ENCODE measurements at regions not wholly inside any gene's neighbourhood (a gene's known extent, or its start where the extent isn't known, plus 50 kb on each side); places are given as distances from the start of the nearest gene placed in this dataset.

DNA sequence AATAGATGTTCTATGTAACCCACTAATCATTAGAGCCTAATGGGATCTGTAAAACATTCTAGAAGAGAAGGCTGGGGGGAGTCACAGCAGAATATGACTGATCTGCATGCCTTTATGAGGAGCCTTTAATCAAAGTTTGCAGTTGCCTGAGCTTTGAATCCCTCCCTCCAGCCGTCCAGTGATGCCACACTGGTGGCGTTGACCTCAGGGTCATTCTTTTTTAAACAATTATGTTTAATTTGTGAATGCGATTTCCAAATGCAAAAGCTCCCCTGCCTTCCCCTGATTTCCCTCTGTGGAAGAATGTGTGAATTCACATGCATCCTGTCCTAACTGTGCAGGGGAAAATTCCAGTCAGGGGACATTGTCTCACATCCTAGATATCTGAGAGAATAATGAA is 199.7 kb upstream of the GPR101 start:
- TF ChIP-seq, protein P1, sequence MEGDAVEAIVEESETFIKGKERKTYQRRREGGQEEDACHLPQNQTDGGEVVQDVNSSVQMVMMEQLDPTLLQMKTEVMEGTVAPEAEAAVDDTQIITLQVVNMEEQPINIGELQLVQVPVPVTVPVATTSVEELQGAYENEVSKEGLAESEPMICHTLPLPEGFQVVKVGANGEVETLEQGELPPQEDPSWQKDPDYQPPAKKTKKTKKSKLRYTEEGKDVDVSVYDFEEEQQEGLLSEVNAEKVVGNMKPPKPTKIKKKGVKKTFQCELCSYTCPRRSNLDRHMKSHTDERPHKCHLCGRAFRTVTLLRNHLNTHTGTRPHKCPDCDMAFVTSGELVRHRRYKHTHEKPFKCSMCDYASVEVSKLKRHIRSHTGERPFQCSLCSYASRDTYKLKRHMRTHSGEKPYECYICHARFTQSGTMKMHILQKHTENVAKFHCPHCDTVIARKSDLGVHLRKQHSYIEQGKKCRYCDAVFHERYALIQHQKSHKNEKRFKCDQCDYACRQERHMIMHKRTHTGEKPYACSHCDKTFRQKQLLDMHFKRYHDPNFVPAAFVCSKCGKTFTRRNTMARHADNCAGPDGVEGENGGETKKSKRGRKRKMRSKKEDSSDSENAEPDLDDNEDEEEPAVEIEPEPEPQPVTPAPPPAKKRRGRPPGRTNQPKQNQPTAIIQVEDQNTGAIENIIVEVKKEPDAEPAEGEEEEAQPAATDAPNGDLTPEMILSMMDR (IDR thresholded peaks at IDR 0.05): no peak

DNA sequence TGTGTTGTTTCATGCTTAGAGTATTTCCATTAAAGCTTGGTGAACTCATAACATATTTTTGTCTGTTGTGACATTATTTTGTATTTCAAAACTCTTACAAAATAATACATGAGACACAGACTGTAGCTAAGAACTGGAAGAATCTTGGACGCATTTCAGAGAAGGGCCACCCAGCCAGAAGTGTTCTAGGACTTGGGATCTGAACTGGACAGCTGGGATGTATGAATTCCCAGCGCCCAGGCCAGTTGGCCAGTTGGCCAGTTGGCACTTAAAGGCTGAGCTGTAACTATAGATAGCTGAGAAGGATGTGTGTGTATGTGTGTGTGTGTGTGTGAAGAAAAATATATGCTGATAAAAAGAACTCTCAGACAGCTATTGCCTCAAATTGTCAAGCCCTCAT is 193.4 kb upstream of the GPR101 start:
- H3K27ac Mint-ChIP-seq (ENCODE audit: unreplicated experiment): no peak overlapping the region
- no peaks in the 10 kb centered on the region for H3K4me1 Mint-ChIP-seq (ENCODE audit: low read depth)
- DNase-seq (ENCODE audit: low spot score): no peak
- H3K36me3 Mint-ChIP-seq (ENCODE audit: low read depth): no peaks in the 10 kb centered on the region
- H3K4me3 Mint-ChIP-seq (ENCODE audit: unreplicated experiment): no peak overlapping the region
- TF ChIP-seq, protein P1 (IDR thresholded peaks at IDR 0.05): no peak
- no peaks in the 10 kb centered on the region for H3K27me3 Mint-ChIP-seq (ENCODE audit: low read depth)
- H3K9me3 Mint-ChIP-seq (ENCODE audit: low read depth): peaks cover 18% of the 10 kb centered on the region

More for the DNA sequence above, 199.7 kb upstream of the GPR101 start:
- Mint-ChIP-seq H3K36me3 (ENCODE audit: low read depth) (no peaks in the 10 kb centered on the region), H3K27ac (ENCODE audit: unreplicated experiment) (no peak overlapping the region), H3K27me3 (ENCODE audit: low read depth) (no peaks in the 10 kb centered on the region), H3K4me3 (ENCODE audit: unreplicated experiment) (no peak overlapping the region), H3K4me1 (ENCODE audit: low read depth) (no peaks in the 10 kb centered on the region), H3K9me3 (ENCODE audit: low read depth) (peaks cover 9% of the 10 kb centered on the region)
- no peak for DNase-seq (ENCODE audit: low spot score)

DNA sequence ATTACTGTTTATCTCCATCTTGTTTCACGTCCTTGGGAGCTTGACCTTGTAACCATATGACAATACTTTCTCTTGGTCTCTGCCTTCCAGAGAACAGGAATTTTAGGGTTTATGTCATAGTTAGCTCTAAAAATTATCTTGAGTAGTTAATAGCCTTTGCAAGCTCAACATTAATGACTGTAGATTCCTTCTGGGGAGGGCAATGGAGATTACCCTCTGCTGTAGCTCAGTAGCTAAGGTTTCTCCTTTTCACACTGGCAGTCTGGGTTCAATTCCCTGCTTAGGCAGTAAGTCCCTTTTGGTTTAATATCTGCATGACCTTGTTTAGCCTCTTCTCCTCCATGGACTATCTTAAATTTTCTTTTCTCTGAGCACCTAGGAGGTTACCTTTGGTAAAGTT is 181.7 kb upstream of the GPR101 start:
- H3K4me1 Mint-ChIP-seq (ENCODE audit: low read depth): no peaks in the 10 kb centered on the region
- DNase-seq (ENCODE audit: low spot score): no peak
- TF ChIP-seq, protein P1 (IDR thresholded peaks at IDR 0.05): no peak
- peaks cover 13% of the 10 kb centered on the region for H3K9me3 Mint-ChIP-seq (ENCODE audit: low read depth)
- no peaks in the 10 kb centered on the region for H3K27me3 Mint-ChIP-seq (ENCODE audit: low read depth)
- no peak overlapping the region for H3K4me3 Mint-ChIP-seq (ENCODE audit: unreplicated experiment)
- no peaks in the 10 kb centered on the region for H3K36me3 Mint-ChIP-seq (ENCODE audit: low read depth)
- no peak overlapping the region for H3K27ac Mint-ChIP-seq (ENCODE audit: unreplicated experiment)

DNA sequence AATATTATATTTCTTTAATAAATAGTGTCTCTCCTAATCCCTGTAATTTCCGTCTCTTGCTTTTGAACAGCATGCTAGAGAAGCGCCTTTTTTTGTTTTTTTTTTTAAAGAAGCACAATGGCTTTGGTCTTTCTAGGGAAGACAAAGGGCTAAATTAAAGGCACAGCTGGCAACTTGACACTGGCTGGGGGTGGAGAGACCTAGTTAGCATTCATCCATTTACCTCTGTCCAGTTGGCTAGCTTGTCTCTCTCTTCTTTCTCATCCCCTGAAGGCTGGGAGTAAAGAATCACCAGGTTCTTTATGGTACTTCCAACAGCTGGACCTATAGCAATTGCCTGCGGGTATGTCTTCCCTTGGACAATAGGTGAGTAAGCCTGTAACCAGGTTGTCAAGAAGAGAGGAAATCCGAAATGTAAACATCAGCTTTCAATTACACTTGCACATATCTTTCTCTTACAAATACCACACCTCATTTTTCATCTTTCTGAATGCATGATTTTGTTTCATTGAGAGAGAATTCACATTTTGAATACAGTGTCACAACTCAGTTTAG is 178.4 kb upstream of the GPR101 start:
- H3K4me1 Mint-ChIP-seq (ENCODE audit: low read depth): no peaks in the 10 kb centered on the region
- peaks cover 19% of the 10 kb centered on the region for H3K9me3 Mint-ChIP-seq (ENCODE audit: low read depth)
- no peak overlapping the region for H3K4me3 Mint-ChIP-seq (ENCODE audit: unreplicated experiment)
- TF ChIP-seq, protein P1 (IDR thresholded peaks at IDR 0.05): no peak
- H3K27me3 Mint-ChIP-seq (ENCODE audit: low read depth): no peaks in the 10 kb centered on the region
- H3K36me3 Mint-ChIP-seq (ENCODE audit: low read depth): no peaks in the 10 kb centered on the region
- no peak overlapping the region for H3K27ac Mint-ChIP-seq (ENCODE audit: unreplicated experiment)
- DNase-seq (ENCODE audit: low spot score): no peak

DNA sequence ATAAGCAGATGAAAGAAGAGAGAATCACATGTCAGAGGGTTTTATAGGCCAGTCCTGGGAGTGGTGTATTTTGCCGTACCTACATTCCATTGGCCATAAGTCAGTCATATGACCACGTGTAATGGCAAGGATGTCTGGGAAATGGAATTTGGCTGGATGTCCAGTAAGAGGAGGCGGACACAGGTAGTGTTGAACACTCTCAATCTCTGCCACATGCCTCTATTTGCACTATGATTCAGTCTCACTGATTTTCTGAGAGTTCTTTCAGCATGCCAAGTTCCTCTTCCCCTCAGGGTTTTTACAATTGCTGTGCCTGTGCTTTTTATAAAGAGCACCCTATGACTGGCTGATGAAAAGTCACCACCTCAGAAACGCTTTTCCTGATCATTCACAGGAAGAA is 164.2 kb upstream of the GPR101 start:
- Mint-ChIP-seq H3K9me3 (ENCODE audit: low read depth) (peaks cover 8% of the 10 kb centered on the region), H3K27ac (ENCODE audit: unreplicated experiment) (no peak overlapping the region), H3K4me3 (ENCODE audit: unreplicated experiment) (no peak overlapping the region), H3K4me1 (ENCODE audit: low read depth) (no peaks in the 10 kb centered on the region), H3K36me3 (ENCODE audit: low read depth) (no peaks in the 10 kb centered on the region), H3K27me3 (ENCODE audit: low read depth) (no peaks in the 10 kb centered on the region)
- TF ChIP-seq, protein P1 (IDR thresholded peaks at IDR 0.05): no peak
- no peak for DNase-seq (ENCODE audit: low spot score)
